HG03439 (cell line): ENCODE measurements at regions not wholly inside any gene's neighbourhood (a gene's known extent, or its start where the extent isn't known, plus 50 kb on each side); places are given as distances from the start of the nearest gene placed in this dataset.
"Not testable (repeated sequence)": the region's sequence is repeated elsewhere in the genome, so short reads cannot be mapped to it uniquely, and the experiment has no call there.

ENCODE experiments used
- ATAC-seq: cut with Tn5 transposase; IDR thresholded peaks from one replicate; pipeline ENCODE4 v1.9.1; 2021; ENCODE audit warnings: mild to moderate bottlenecking, moderate library complexity; ENCODE audit not compliant: unreplicated experiment

GRCh38 chr2:153532140-153532539 is 53.6 kb upstream of the RPRM start:
- ATAC-seq: no peak

GRCh38 chr2:153533803-153534202 is 55.2 kb upstream of the RPRM start:
- not testable (repeated sequence) for ATAC-seq

DNA sequence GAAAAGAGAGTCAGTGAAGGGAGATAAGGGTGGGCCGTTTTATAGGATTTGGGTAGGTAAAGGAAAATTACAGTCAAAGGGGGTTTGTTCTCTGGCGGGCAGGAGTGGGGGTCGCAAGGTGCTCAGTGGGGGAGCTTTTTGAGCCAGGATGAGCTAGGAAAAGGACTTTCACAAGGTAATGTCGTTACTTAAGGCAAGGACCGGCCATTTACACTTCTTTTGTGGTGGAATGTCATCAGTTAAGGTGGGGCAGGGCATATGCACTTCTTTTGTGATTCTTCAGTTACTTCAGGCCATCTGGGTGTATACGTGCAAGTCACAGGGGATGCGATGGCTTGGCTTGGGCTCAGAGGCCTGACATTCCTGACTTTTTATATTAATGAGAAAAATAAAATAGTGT is 56.0 kb upstream of the RPRM start:
- not testable (repeated sequence) for ATAC-seq

DNA sequence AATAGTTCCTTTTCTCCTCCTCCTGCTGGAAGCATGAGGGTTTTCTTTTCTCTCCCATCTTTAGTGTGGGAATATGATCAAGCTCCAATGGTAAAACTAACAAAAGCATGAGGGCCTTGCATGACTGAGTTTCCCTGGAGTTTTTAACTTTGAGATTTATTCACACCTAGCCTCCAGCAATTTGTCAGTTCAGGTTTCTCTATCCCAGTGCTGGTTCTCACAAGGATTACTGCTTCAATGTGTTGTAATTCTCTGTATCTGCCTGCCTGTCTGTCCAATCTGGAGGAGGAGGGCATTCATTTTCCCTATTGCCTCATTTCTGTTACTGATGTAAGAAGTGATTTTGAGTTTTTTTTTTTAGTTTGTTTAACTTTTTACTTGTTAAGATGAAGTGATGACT is 57.6 kb upstream of the RPRM start:
- no peak for ATAC-seq

GRCh38 chr2:153538102-153538501 is 59.5 kb upstream of the RPRM start:
- ATAC-seq: not testable (repeated sequence)

GRCh38 chr2:153543635-153544071 is 65.1 kb upstream of the RPRM start:
- peak; percentile 92 for ATAC-seq

- no peak for ATAC-seq
Measured at GRCh38 chr2:153546358-153546757, 67.8 kb upstream of the RPRM start.

DNA sequence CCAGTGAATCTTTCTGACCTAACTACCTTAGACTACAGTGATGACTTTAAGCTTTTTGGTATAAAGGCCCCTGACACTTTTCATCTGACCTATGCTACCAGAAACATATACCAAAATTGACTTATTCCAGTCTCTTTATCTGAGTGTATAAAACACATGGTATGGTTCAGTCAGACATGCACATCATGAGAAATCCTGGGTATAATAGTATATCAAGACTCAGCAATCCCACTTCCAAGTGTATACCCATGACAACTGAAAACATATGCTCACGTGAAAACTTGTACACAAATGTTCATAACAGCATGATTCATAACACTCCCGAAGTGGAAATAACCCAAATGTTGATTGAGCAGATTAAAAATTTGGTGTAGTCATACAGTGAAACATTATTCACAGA is 70.0 kb upstream of the RPRM start:
- ATAC-seq: no peak

GRCh38 chr2:153551698-153552097 is 73.1 kb upstream of the RPRM start:
- ATAC-seq: no peak

DNA sequence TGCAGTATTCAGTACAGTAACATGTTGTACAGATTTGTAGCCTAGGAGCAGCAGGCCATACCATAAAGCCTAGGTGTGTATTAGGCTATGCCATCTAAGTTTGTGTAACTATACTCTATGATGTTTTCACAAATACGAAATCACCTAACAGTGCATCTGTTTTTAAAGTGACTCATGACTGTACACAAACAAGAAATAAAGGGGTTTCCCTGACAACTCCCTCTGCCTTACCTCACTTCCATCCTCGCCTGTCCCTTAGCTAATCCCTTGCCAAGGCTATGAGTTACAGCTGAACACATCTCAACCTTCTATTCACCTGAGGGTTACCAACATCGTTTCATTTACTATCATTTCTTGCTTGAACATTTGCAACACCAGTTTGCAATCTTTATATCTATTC is 78.6 kb upstream of the RPRM start:
- no peak for ATAC-seq

GRCh38 chr2:153557714-153558113 is 79.2 kb upstream of the RPRM start:
- ATAC-seq: no peak

DNA sequence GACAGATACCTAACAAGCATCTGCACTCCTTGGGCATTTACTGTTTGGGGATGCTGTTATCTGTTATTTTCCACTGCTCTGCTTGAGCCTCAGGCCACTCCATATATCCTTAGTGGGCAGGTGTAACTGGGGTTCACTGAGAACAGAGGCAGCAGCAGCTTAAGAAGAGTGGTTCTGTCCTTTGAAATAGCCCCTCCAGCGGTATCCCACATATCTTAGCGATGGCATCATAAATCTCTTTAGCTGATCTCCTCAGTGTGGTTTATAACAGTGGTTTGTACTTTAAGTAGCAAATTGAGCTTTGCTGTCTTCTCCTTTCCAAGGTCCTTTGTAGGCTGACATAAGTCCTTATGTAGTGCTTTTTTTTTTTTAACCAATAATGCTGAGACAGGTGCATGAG is 79.7 kb upstream of the RPRM start:
- ATAC-seq: no peak

DNA sequence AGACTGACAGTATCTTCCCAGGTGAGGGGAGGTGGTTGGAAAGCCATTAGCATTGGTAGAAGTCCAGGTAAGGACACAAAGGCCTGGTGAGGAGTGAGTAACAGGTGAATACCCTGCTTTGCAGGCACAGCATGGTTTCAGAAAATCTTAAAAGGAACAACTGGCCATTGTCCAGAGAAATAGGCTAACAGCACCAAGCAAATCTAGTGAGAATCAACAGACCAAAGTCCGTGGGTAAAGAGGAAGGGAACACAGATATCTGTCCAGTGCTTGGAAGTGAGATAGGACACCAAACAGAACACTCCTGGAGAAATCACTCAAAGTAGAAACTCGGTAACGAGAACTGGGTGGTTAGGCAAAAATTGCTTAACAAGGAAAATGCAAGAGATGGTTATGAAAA is 88.8 kb upstream of the RPRM start:
- no peak for ATAC-seq

- ATAC-seq: no peak
Measured at GRCh38 chr2:153568105-153568504, 89.5 kb upstream of the RPRM start.

- ATAC-seq: no peak
Measured at GRCh38 chr2:153575171-153575853, 96.8 kb upstream of the RPRM start.

DNA sequence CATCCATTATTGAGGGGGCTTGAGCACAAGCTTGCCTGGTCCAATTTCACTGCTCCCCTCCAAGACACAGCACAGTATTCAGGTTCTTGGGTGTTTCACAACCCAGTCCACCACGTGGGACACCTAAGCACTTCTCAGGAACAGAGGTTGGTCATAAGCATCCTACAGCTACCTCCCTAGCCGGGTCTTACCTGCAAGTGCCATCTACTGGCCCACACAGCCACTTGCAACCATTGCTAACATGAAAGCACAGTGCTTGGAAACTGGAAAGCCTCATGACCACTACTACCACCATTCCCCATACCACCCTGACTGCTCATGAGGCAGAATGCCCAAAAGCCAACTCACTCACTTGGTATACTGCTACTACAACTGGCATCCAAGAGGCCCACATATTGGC is 105.7 kb upstream of the RPRM start:
- no peak for ATAC-seq

- no peak for ATAC-seq
Measured at GRCh38 chr2:153588408-153588807, 109.8 kb upstream of the RPRM start.

GRCh38 chr2:153589586-153589985 is 111.0 kb upstream of the RPRM start:
- ATAC-seq: no peak

GRCh38 chr2:153593086-153593485 is 114.5 kb upstream of the RPRM start:
- not testable (repeated sequence) for ATAC-seq

GRCh38 chr2:153595939-153596338 is 117.4 kb upstream of the RPRM start:
- no peak for ATAC-seq

GRCh38 chr2:153601812-153602211 is 123.2 kb upstream of the RPRM start:
- no peak for ATAC-seq

DNA sequence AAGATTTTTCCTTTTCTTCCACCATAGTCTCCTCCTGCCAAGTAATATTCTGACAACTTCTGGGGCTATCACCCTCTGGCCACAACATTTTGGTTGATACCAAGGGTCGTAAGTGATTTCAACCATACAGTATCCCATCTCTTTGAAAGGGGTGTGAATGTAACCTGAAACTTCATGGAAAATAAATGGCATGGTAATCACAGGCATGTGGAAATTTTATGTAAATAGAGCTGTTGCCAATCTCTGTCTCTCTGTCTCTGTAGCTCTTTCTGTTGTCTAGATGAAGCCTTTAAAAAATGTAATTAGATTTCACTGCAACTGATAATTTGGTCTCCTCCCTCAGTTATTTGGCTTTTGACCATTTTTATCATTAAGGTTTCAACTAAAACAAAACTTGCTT is 125.6 kb upstream of the RPRM start:
- no peak for ATAC-seq

DNA sequence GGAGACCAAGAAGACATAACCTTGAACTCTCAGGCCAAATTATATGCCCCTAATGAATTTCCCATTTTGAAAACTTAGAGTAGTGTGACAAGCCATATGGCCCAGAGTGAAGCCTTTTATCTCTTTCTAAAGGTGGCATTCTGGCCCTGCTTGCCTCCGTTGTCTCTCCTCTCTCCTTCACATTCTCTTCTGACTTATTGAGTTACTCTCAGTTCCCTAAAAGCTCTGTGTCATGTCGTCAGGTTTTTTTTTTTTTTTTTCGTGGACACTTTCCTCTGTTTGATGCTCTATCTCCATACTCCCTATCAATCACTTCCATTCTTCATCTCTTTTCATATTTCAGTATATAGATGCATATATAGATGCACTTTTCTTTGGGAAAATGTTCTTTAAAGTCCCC is 128.1 kb upstream of the RPRM start:
- ATAC-seq: no peak
